C4-2B (cell line): ENCODE measurements at regions not wholly inside any gene's neighbourhood (a gene's known extent, or its start where the extent isn't known, plus 50 kb on each side); places are given as distances from the start of the nearest gene placed in this dataset.

Experiments used
- CTCF ChIP-seq: fragments of 450-650 bp; conservative IDR thresholded peaks from 2 replicates; pipeline ENCODE4 v1.5.1; 2017; ENCODE audit warnings: mild to moderate bottlenecking
- ZFX ChIP-seq: fragments of 450-650 bp; IDR thresholded peaks from 2 replicates; pipeline ENCODE4 v1.6.1; 2017

- TF ChIP-seq CTCF: no peak
- no peak for TF ChIP-seq ZFX
Measured at GRCh38 chr11:98657711-98658110, 363.0 kb upstream of the CNTN5 start.
